ENCODE measurements at regions not wholly inside any gene's neighbourhood (a gene's known extent, or its start where the extent isn't known, plus 50 kb on each side); places are given as distances from the start of the nearest gene placed in this dataset.

DNA sequence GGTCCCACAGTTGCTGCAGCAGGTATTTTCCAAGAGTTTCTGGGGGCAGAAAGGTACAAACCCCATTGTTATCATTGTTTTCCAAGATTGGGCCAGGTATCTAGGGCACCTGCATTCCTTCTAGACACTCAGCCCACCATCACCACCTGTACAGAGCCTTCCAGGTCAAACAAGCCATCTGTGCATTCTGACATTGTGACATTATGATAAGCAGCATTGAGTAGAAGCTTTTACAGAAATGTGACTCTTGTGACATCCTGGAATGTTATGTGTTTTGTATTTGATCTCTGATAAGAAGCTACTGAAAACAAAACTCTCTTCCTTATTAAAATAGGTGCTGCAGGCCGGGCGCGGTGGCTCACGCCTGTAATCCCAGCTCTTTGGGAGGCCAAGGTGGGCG, 128.1 kb upstream of the CCN2 start:
- ChIA-PET CTCF (no interaction called here), POLR2A (no interaction called here)
- TF ChIP-seq EZH2 (IDR thresholded peaks at IDR 0.05; ENCODE audit: borderline replicate concordance, insufficient read depth, low read depth, low read length, poor library complexity, severe bottlenecking) = no peak
- TF ChIP-seq, protein P1, sequence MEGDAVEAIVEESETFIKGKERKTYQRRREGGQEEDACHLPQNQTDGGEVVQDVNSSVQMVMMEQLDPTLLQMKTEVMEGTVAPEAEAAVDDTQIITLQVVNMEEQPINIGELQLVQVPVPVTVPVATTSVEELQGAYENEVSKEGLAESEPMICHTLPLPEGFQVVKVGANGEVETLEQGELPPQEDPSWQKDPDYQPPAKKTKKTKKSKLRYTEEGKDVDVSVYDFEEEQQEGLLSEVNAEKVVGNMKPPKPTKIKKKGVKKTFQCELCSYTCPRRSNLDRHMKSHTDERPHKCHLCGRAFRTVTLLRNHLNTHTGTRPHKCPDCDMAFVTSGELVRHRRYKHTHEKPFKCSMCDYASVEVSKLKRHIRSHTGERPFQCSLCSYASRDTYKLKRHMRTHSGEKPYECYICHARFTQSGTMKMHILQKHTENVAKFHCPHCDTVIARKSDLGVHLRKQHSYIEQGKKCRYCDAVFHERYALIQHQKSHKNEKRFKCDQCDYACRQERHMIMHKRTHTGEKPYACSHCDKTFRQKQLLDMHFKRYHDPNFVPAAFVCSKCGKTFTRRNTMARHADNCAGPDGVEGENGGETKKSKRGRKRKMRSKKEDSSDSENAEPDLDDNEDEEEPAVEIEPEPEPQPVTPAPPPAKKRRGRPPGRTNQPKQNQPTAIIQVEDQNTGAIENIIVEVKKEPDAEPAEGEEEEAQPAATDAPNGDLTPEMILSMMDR (IDR thresholded peaks at IDR 0.05) = no peak
- H3K36me3 ChIP-seq (replicated peaks in 1 of 2; ENCODE audit: control extremely low read depth in 1 of 2, control insufficient read depth in 1 of 2, extremely low read depth in 1 of 2, insufficient read depth in 2 of 2, low read length in 1 of 2) = no peaks in the 10 kb centered on the region
- no peak overlapping the region for H3K9ac ChIP-seq (ENCODE audit: low read length)
- ATAC-seq (ENCODE audit: low read depth) (no peak), DNase-seq (no peak)
- no peaks in the 10 kb centered on the region for H3K79me2 ChIP-seq (ENCODE audit: control insufficient read depth, insufficient read depth, low read length)
- no peaks in the 10 kb centered on the region for H4K20me1 ChIP-seq (ENCODE audit: control insufficient read depth, insufficient read depth, low read length, poor library complexity, severe bottlenecking)
- H2AFZ ChIP-seq (ENCODE audit: insufficient read depth, low read depth, low read length, poor library complexity, severe bottlenecking) = no peak overlapping the region
- no peaks in the 10 kb centered on the region for H3K9me3 ChIP-seq (ENCODE audit: control extremely low read depth in 1 of 3, control insufficient read depth in 2 of 3, insufficient read depth in 1 of 3, low read length in 2 of 3)
- Mint-ChIP-seq H3K27ac (no peak overlapping the region), H3K4me1 (no peaks in the 10 kb centered on the region), H3K27me3 (no peaks in the 10 kb centered on the region), H3K9me3 (ENCODE audit: insufficient read depth) (no peaks in the 10 kb centered on the region), H3K4me3 (no peak overlapping the region)
- no peak overlapping the region for H3K4me3 ChIP-seq (ENCODE audit: control extremely low read depth in 1 of 5, extremely low read depth in 1 of 5, insufficient read depth in 1 of 5, low read depth in 2 of 5, low read length in 4 of 5)
- H3K4me1 ChIP-seq (ENCODE audit: control insufficient read depth in 2 of 2, insufficient read depth in 2 of 2, low read length in 2 of 2) = no peaks in the 10 kb centered on the region
- intact Hi-C loops (cut with micrococcal nuclease) = no loop called here
- no peaks in the 10 kb centered on the region for H3K27me3 ChIP-seq (replicated peaks in 1 of 4; ENCODE audit: control extremely low read depth in 1 of 4, control insufficient read depth in 3 of 4, insufficient read depth in 4 of 4, low read length in 3 of 4)
- H3K4me2 ChIP-seq (replicated peaks; ENCODE audit: low read depth, low read length, poor library complexity, severe bottlenecking) = no peak overlapping the region
- H3K27ac ChIP-seq (ENCODE audit: low read length in 2 of 2) = no peak overlapping the region
- no CpG with 5 or more reads among the region's 5 CpGs for WGBS (ENCODE audit: insufficient coverage)

DNA sequence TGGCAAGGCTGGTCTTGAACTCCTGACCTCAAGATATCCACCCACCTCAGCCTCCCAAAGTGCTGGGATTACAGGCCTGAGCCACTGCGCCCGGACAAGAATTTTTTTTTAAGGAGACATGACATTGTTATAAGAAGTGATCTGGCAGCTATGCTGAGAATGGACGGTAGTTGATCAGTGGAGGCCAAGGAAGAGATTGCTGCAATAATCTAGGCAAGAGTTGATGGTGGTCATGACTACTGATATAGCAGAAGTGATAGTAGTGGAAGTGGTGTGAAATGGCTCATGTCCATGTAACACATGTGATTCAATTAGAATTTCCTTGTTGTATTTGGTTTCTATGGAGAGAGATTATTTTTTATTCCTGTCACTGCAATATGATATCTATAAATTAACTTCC, 125.3 kb upstream of the CCN2 start:
- no peak overlapping the region for H3K4me3 Mint-ChIP-seq
- no peak overlapping the region for H3K4me2 ChIP-seq (replicated peaks; ENCODE audit: low read depth, low read length, poor library complexity, severe bottlenecking)
- H3K79me2 ChIP-seq (ENCODE audit: control insufficient read depth, insufficient read depth, low read length) = no peaks in the 10 kb centered on the region
- POLR2A ChIA-PET = no interaction called here
- no peaks in the 10 kb centered on the region for H3K4me1 Mint-ChIP-seq
- CTCF ChIA-PET = no interaction called here
- TF ChIP-seq EZH2 (IDR thresholded peaks at IDR 0.05; ENCODE audit: borderline replicate concordance, insufficient read depth, low read depth, low read length, poor library complexity, severe bottlenecking) = no peak
- TF ChIP-seq, protein P1 (IDR thresholded peaks at IDR 0.05) = no peak
- H3K4me1 ChIP-seq (ENCODE audit: control insufficient read depth in 2 of 2, insufficient read depth in 2 of 2, low read length in 2 of 2) = no peaks in the 10 kb centered on the region
- no peaks in the 10 kb centered on the region for H3K9me3 Mint-ChIP-seq (ENCODE audit: insufficient read depth)
- H3K9me3 ChIP-seq (ENCODE audit: control extremely low read depth in 1 of 3, control insufficient read depth in 2 of 3, insufficient read depth in 1 of 3, low read length in 2 of 3) = no peaks in the 10 kb centered on the region
- H3K27me3 ChIP-seq (replicated peaks in 1 of 4; ENCODE audit: control extremely low read depth in 1 of 4, control insufficient read depth in 3 of 4, insufficient read depth in 4 of 4, low read length in 3 of 4) = no peaks in the 10 kb centered on the region
- no peak overlapping the region for H3K4me3 ChIP-seq (ENCODE audit: control extremely low read depth in 1 of 5, extremely low read depth in 1 of 5, insufficient read depth in 1 of 5, low read depth in 2 of 5, low read length in 4 of 5)
- 100% methylated on average over 1 of the region's 3 CpGs for WGBS (ENCODE audit: insufficient coverage)
- H3K36me3 ChIP-seq (replicated peaks in 1 of 2; ENCODE audit: control extremely low read depth in 1 of 2, control insufficient read depth in 1 of 2, extremely low read depth in 1 of 2, insufficient read depth in 2 of 2, low read length in 1 of 2) = no peaks in the 10 kb centered on the region
- ATAC-seq (ENCODE audit: low read depth) (no peak), DNase-seq (no peak)
- H3K9ac ChIP-seq (ENCODE audit: low read length) = no peak overlapping the region
- no peaks in the 10 kb centered on the region for H4K20me1 ChIP-seq (ENCODE audit: control insufficient read depth, insufficient read depth, low read length, poor library complexity, severe bottlenecking)
- H2AFZ ChIP-seq (ENCODE audit: insufficient read depth, low read depth, low read length, poor library complexity, severe bottlenecking) = no peak overlapping the region
- no peak overlapping the region for H3K27ac Mint-ChIP-seq
- intact Hi-C loops (cut with micrococcal nuclease) = no loop called here
- no peak overlapping the region for H3K27ac ChIP-seq (ENCODE audit: low read length in 2 of 2)
- no peaks in the 10 kb centered on the region for H3K27me3 Mint-ChIP-seq

Data from B cell (primary cell).